Uterus (tissue), 2 donors: ENCODE measurements at regions not wholly inside any gene's neighbourhood (a gene's known extent, or its start where the extent isn't known, plus 50 kb on each side); places are given as distances from the start of the nearest gene placed in this dataset.

ENCODE experiments used
- CTCF ChIP-seq, 4 experiments: fragments of 200-600 bp in 2 of 4; fragments of 450-650 bp in 2 of 4; sonication (generic) in 2 of 4; IDR thresholded peaks; one replicate each; pipeline ENCODE4 v1.5.1; 2016 to 2019; ENCODE audit warnings: antibody characterized with exemption in 4 of 4, mild to moderate bottlenecking in 2 of 4, moderate library complexity in 1 of 4
- POLR2A ChIP-seq, 2 donors: fragments of 450-650 bp; IDR thresholded peaks; one replicate each; pipeline ENCODE4 v1.6.1; 2016; ENCODE audit warnings: antibody characterized with exemption in 2 of 2, mild to moderate bottlenecking in 1 of 2, moderate library complexity in 1 of 2

GRCh38 chr2:37553411-37554154, 117.9 kb downstream of the CDC42EP3 start:
- TF ChIP-seq CTCF (IDR thresholded peaks at IDR 0.05) (no peak), POLR2A (IDR thresholded peaks at IDR 0.05) (no peak)
